ENCODE measurements at regions not wholly inside any gene's neighbourhood (a gene's known extent, or its start where the extent isn't known, plus 50 kb on each side); places are given as distances from the start of the nearest gene placed in this dataset.
"Not testable (repeated sequence)": the region's sequence is repeated elsewhere in the genome, so short reads cannot be mapped to it uniquely, and the experiment has no call there.

DNA sequence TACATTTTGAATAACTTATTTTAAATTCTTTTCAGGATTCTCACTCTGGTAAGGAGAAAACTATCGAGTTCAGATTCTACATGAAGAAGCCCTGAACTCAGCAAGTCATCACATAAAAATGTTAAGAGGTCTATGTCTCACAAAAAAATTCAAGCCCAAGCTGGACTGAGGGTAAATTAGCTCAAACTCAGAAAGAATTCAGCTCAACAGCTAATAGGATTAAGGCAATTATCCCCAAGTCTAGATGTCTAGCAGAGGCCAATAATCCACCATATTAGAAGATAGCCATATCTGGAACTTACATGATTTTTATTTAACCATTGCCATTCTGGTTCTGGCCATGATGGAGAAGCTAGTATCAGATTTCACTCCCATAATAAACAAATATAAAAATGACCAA, 909.7 kb downstream of the PLOD2 start:
- Histone ChIP-seq H3K4me1 (ENCODE audit: control insufficient read depth, insufficient read depth, low read length) (no peaks in the 10 kb centered on the region), H3K9me3 (ENCODE audit: control insufficient read depth in 2 of 2, low read length in 2 of 2) (peaks cover 8 to 9% of the 10 kb centered on the region in 2 donors), H3K9ac (ENCODE audit: low read length in 2 of 2) (no peak overlapping the region), H3K27me3 (ENCODE audit: control insufficient read depth in 1 of 2, insufficient read depth in 2 of 2, low read length in 2 of 2) (no peaks in the 10 kb centered on the region), H3K27ac (ENCODE audit: low read length) (no peak overlapping the region), H3K4me3 (ENCODE audit: low read length in 2 of 2) (no peak overlapping the region), H3K36me3 (ENCODE audit: control insufficient read depth in 2 of 2, insufficient read depth in 2 of 2, low read length in 2 of 2) (no peaks in the 10 kb centered on the region)

DNA sequence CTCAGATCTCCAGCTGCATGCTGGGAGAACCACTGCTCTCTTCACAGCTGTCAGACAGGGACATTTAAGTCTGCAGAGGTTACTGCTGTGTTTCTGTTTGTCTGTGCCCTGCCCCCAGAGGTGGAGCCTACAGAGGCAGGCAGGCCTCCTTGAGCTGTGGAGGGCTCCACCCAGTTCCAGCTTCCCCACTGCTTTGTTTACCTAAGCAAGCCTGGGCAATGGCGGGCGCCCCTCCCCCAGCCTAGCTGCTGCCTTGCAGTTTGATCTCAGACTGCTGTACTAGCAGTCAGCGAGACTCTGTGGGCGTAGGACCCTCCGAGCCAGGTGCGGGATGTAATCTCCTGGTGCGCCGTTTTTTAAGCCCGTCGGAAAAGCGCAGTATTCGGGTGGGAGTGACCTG, 903.0 kb downstream of the PLOD2 start:
- not testable (repeated sequence) for H3K4me1 ChIP-seq (ENCODE audit: control insufficient read depth, insufficient read depth, low read length); H3K36me3 ChIP-seq (ENCODE audit: control insufficient read depth in 2 of 2, insufficient read depth in 2 of 2, low read length in 2 of 2); H3K9me3 ChIP-seq (ENCODE audit: control insufficient read depth in 2 of 2, low read length in 2 of 2); H3K4me3 ChIP-seq (ENCODE audit: low read length in 2 of 2); H3K27ac ChIP-seq (ENCODE audit: low read length); H3K27me3 ChIP-seq (ENCODE audit: control insufficient read depth in 1 of 2, insufficient read depth in 2 of 2, low read length in 2 of 2); H3K9ac ChIP-seq (ENCODE audit: low read length in 2 of 2)

DNA sequence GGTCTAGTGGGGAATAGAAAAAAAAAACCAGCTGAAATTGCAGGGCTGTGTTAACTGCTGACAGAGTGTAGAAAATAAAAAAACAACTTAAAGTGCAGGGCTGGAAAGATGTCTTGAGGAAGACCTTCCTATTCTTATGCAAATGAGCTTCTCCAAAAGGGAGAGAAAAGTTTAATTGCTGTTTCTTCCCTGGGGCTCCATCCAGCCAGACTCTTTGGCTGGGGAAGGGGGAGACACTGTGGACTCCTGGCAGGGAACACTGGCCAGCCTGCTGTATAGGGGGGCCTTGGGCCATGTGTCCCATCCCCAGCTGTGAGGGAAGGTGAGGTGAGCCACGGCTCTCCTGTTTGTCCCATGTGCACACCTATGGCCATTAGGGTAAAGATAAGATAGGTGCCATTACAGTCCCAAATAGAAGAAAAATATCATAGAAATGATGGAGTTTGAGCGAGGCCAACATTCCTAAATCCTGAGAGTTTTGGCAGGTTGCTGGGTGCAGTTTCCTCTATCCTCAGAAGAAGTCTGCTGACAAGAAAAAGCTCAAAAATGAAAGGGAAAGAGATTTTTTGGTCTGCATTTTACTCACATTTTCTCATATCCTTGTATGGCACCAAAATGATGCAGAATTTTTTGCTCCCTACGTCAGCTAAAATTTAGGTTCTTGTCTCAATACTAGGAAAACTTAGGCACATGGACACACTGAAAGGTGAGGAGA, 901.7 kb downstream of the PLOD2 start:
- no peaks in the 10 kb centered on the region for H3K9me3 ChIP-seq (ENCODE audit: control insufficient read depth in 2 of 2, low read length in 2 of 2)
- no peaks in the 10 kb centered on the region for H3K27me3 ChIP-seq (ENCODE audit: control insufficient read depth in 1 of 2, insufficient read depth in 2 of 2, low read length in 2 of 2)
- H3K27ac ChIP-seq (ENCODE audit: low read length): no peak overlapping the region
- H3K4me1 ChIP-seq (ENCODE audit: control insufficient read depth, insufficient read depth, low read length): no peaks in the 10 kb centered on the region
- H3K9ac ChIP-seq (ENCODE audit: low read length in 2 of 2): no peak overlapping the region
- H3K36me3 ChIP-seq (ENCODE audit: control insufficient read depth in 2 of 2, insufficient read depth in 2 of 2, low read length in 2 of 2): no peaks in the 10 kb centered on the region
- no peak overlapping the region for H3K4me3 ChIP-seq (ENCODE audit: low read length in 2 of 2)

DNA sequence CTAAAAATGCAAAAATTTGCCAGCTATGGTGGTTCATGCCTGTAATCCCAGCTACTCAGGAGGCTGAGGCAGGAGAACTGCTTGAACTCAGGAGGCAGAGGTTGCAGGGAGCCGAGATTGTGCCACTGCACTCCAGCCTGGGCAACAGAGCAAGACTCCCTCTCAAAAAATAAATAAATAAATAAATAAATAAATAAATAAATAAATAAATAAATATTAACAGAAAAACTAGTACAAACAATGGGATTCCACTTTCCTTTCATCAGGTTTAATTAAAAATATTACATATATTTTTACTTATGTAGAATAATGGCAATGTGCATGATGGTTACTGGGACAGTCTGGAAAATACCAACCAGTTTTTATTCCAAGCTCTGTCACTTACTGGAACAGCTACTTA, 897.5 kb downstream of the PLOD2 start:
- not testable (repeated sequence) for H3K4me1 ChIP-seq (ENCODE audit: control insufficient read depth, insufficient read depth, low read length); H3K4me3 ChIP-seq (ENCODE audit: low read length in 2 of 2); H3K36me3 ChIP-seq (ENCODE audit: control insufficient read depth in 2 of 2, insufficient read depth in 2 of 2, low read length in 2 of 2); H3K9me3 ChIP-seq (ENCODE audit: control insufficient read depth in 2 of 2, low read length in 2 of 2); H3K9ac ChIP-seq (ENCODE audit: low read length in 2 of 2); H3K27me3 ChIP-seq (ENCODE audit: control insufficient read depth in 1 of 2, insufficient read depth in 2 of 2, low read length in 2 of 2); H3K27ac ChIP-seq (ENCODE audit: low read length)

DNA sequence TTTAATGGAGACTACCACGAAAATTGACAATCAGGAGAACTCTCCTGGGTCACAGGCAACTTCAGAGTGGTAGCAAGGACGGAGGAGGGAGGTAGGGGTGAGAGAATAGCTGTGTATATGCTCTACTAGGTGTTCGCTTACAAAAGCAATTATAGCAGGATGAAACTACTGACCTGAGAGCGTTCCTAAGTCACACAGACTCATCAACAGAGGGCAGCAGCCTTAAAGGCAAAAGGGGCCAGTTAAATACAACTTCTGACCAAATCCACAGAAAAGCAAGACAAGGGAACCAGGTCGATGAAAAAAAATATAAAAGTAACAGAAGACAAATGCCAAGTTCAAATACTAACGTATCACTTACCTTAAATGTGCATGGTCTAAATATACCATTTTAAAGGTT, 894.6 kb downstream of the PLOD2 start:
- Histone ChIP-seq H3K9ac (ENCODE audit: low read length in 2 of 2) (no peak overlapping the region), H3K36me3 (ENCODE audit: control insufficient read depth in 2 of 2, insufficient read depth in 2 of 2, low read length in 2 of 2) (no peaks in the 10 kb centered on the region), H3K27me3 (ENCODE audit: control insufficient read depth in 1 of 2, insufficient read depth in 2 of 2, low read length in 2 of 2) (no peaks in the 10 kb centered on the region), H3K9me3 (ENCODE audit: control insufficient read depth in 2 of 2, low read length in 2 of 2) (no peaks in the 10 kb centered on the region), H3K4me3 (ENCODE audit: low read length in 2 of 2) (no peak overlapping the region), H3K27ac (ENCODE audit: low read length) (no peak overlapping the region), H3K4me1 (ENCODE audit: control insufficient read depth, insufficient read depth, low read length) (no peaks in the 10 kb centered on the region)

DNA sequence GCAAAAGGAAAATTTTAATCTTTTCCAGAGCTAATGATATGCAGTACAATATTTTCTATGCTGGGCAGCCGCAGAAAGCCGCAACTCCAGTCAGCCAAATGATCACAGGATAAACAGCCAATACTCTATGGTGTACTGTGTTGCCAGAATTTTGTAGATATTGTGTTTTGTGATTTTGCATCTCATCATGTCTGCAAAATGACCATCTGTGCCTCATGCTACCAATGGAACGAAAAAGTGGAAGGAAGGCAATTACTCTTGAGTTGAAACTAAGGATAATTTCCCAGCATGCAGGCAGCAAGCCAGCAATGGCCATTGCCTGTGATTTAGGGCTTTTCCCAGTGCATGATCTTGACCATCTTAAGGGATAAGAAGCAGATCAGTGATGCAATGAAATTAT, 891.9 kb downstream of the PLOD2 start:
- Histone ChIP-seq H3K27ac (ENCODE audit: low read length) (no peak overlapping the region), H3K9ac (ENCODE audit: low read length in 2 of 2) (no peak overlapping the region), H3K36me3 (ENCODE audit: control insufficient read depth in 2 of 2, insufficient read depth in 2 of 2, low read length in 2 of 2) (no peaks in the 10 kb centered on the region), H3K27me3 (ENCODE audit: control insufficient read depth in 1 of 2, insufficient read depth in 2 of 2, low read length in 2 of 2) (no peaks in the 10 kb centered on the region), H3K4me3 (ENCODE audit: low read length in 2 of 2) (no peak overlapping the region), H3K9me3 (ENCODE audit: control insufficient read depth in 2 of 2, low read length in 2 of 2) (no peaks in the 10 kb centered on the region), H3K4me1 (ENCODE audit: control insufficient read depth, insufficient read depth, low read length) (no peaks in the 10 kb centered on the region)

DNA sequence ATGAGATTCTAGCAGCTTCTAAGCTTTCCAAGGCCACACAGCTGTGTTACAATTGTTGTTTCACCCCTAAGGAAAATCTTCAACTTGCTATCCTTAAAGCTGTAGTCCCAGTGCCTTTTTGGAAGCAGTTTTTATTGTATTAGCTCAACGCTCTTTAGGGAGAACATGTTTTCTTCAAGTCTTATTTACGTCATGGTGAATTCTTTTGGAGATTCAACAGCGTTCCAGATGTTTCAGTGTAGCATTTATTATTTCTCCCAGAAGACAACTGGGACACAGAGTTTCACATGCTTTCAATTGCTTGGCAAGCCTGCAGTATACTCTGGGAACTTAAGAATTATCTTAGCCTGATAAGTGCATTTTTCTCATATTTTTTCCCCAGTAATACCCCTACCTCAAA, 888.3 kb downstream of the PLOD2 start:
- Histone ChIP-seq H3K4me1 (ENCODE audit: control insufficient read depth, insufficient read depth, low read length) (no peaks in the 10 kb centered on the region), H3K36me3 (ENCODE audit: control insufficient read depth in 2 of 2, insufficient read depth in 2 of 2, low read length in 2 of 2) (no peaks in the 10 kb centered on the region), H3K9ac (ENCODE audit: low read length in 2 of 2) (no peak overlapping the region), H3K27me3 (ENCODE audit: control insufficient read depth in 1 of 2, insufficient read depth in 2 of 2, low read length in 2 of 2) (no peaks in the 10 kb centered on the region), H3K4me3 (ENCODE audit: low read length in 2 of 2) (no peak overlapping the region), H3K9me3 (ENCODE audit: control insufficient read depth in 2 of 2, low read length in 2 of 2) (peaks cover 0 to 3% of the 10 kb centered on the region in 2 donors), H3K27ac (ENCODE audit: low read length) (no peak overlapping the region)

DNA sequence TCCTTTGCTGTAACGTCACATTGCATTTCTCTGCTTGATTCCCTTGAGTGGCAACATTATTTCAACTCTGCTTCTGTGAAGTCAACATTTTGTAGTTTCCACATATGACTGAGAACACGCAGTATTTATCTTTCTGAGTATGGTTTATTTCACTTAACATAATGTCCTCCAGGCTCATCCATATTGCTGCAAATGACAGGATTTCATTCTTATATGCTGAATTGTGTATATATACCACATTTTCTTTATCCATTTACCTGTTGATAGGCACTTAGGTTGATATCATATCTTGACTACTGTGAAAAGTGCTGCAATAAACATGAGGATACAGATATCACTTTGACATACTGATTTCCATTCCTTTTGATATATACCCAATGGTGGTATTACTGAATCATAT, 878.5 kb downstream of the PLOD2 start:
- H3K9me3 ChIP-seq (ENCODE audit: control insufficient read depth in 2 of 2, low read length in 2 of 2): no peaks in the 10 kb centered on the region
- no peaks in the 10 kb centered on the region for H3K27me3 ChIP-seq (ENCODE audit: control insufficient read depth in 1 of 2, insufficient read depth in 2 of 2, low read length in 2 of 2)
- H3K36me3 ChIP-seq (ENCODE audit: control insufficient read depth in 2 of 2, insufficient read depth in 2 of 2, low read length in 2 of 2): no peaks in the 10 kb centered on the region
- no peak overlapping the region for H3K27ac ChIP-seq (ENCODE audit: low read length)
- H3K9ac ChIP-seq (ENCODE audit: low read length in 2 of 2): no peak overlapping the region
- H3K4me1 ChIP-seq (ENCODE audit: control insufficient read depth, insufficient read depth, low read length): no peaks in the 10 kb centered on the region
- H3K4me3 ChIP-seq (ENCODE audit: low read length in 2 of 2): no peak overlapping the region

DNA sequence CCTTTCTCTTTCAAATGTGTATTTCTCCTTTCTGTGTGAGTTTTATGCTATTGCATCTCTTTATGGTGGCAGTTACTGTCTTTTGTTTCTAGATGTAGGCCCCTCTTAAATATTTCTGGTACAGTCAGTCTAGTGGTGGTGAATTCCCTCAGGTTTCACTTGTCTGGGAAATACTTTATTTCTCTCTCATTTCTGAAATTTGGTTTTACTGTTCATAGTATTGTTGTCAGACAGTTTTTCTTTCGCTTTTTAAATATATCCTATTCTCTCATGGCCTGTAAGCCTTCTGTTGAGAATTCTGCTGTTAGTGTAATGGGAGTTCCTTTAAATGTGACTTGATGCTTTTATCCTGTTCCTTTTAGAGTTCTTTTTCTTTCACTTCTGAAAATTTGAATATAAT, 874.0 kb downstream of the PLOD2 start:
- no peaks in the 10 kb centered on the region for H3K27me3 ChIP-seq (ENCODE audit: control insufficient read depth in 1 of 2, insufficient read depth in 2 of 2, low read length in 2 of 2)
- H3K4me1 ChIP-seq (ENCODE audit: control insufficient read depth, insufficient read depth, low read length): no peaks in the 10 kb centered on the region
- no peak overlapping the region for H3K27ac ChIP-seq (ENCODE audit: low read length)
- no peak overlapping the region for H3K4me3 ChIP-seq (ENCODE audit: low read length in 2 of 2)
- H3K9me3 ChIP-seq (ENCODE audit: control insufficient read depth in 2 of 2, low read length in 2 of 2): no peaks in the 10 kb centered on the region
- no peak overlapping the region for H3K9ac ChIP-seq (ENCODE audit: low read length in 2 of 2)
- H3K36me3 ChIP-seq (ENCODE audit: control insufficient read depth in 2 of 2, insufficient read depth in 2 of 2, low read length in 2 of 2): no peaks in the 10 kb centered on the region

DNA sequence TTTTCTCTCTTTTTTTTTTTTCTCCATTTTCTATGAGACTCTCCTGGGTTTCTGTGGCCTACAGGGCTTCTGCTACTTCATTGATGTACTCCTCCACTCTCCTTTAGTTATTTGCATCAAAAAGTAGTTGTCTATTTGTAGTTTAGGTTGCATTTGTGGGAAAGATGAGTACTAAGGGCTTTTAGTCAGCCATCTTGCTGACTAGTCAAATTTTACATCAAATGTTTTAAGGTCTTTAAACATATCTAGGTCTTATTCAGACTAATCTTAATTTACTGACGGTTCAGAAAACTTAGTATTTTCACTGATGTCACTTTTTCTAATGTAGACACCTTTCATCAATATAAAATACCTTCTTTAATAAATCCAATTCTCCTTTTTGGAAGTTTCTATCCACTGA, 871.0 kb downstream of the PLOD2 start:
- Histone ChIP-seq H3K9me3 (ENCODE audit: control insufficient read depth in 2 of 2, low read length in 2 of 2) (no peaks in the 10 kb centered on the region), H3K27ac (ENCODE audit: low read length) (no peak overlapping the region), H3K27me3 (ENCODE audit: control insufficient read depth in 1 of 2, insufficient read depth in 2 of 2, low read length in 2 of 2) (no peaks in the 10 kb centered on the region), H3K4me3 (ENCODE audit: low read length in 2 of 2) (no peak overlapping the region), H3K4me1 (ENCODE audit: control insufficient read depth, insufficient read depth, low read length) (no peaks in the 10 kb centered on the region), H3K36me3 (ENCODE audit: control insufficient read depth in 2 of 2, insufficient read depth in 2 of 2, low read length in 2 of 2) (no peaks in the 10 kb centered on the region), H3K9ac (ENCODE audit: low read length in 2 of 2) (no peak overlapping the region)

DNA sequence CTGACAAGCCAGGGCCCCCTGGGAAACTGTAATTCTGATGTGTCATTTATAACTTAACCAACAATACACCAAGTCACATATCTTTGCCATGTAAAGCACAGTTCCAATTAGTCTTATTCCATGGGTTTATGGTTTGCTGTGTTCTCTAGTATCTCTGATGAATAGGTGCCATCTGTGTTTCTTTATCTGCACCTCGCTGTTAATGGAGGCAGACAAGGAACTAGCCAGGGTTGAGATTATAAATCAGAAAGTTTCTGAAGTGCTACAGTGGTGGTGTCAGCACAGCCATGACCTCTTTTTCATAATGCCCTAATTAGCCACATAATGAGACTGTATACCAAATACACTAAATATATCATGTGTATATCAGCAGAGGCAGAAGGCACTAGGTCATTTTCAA, 866.4 kb downstream of the PLOD2 start:
- Histone ChIP-seq H3K36me3 (ENCODE audit: control insufficient read depth in 2 of 2, insufficient read depth in 2 of 2, low read length in 2 of 2) (no peaks in the 10 kb centered on the region), H3K27ac (ENCODE audit: low read length) (no peak overlapping the region), H3K9ac (ENCODE audit: low read length in 2 of 2) (no peak overlapping the region), H3K9me3 (ENCODE audit: control insufficient read depth in 2 of 2, low read length in 2 of 2) (no peaks in the 10 kb centered on the region), H3K4me3 (ENCODE audit: low read length in 2 of 2) (no peak overlapping the region), H3K4me1 (ENCODE audit: control insufficient read depth, insufficient read depth, low read length) (no peaks in the 10 kb centered on the region), H3K27me3 (ENCODE audit: control insufficient read depth in 1 of 2, insufficient read depth in 2 of 2, low read length in 2 of 2) (no peaks in the 10 kb centered on the region)

Measured in stomach smooth muscle (tissue), 2 donors.